Gastroesophageal sphincter (tissue), 3 donors: ENCODE measurements at regions not wholly inside any gene's neighbourhood (a gene's known extent, or its start where the extent isn't known, plus 50 kb on each side); places are given as distances from the start of the nearest gene placed in this dataset.

Source experiments
- EP300 ChIP-seq: sonication (generic); formaldehyde crosslinking; IDR thresholded peaks from one replicate; pipeline ENCODE4 v1.6.1; 2017; ENCODE audit warnings: antibody characterized with exemption, mild to moderate bottlenecking
- POLR2AphosphoS5 ChIP-seq: sonication (generic); formaldehyde crosslinking; IDR thresholded peaks from one replicate; pipeline ENCODE4 v1.6.1; 2017; ENCODE audit warnings: antibody characterized with exemption
- TF ChIP-seq, protein P1 (sequence below), 4 experiments: fragments of 200-600 bp in 2 of 4; fragments of 450-650 bp in 2 of 4; sonication (generic) in 1 of 4; IDR thresholded peaks; one replicate each; pipeline ENCODE4 v1.5.1; 2017 to 2019; ENCODE audit warnings: antibody characterized with exemption in 4 of 4, mild to moderate bottlenecking in 2 of 4, moderate library complexity in 2 of 4

DNA sequence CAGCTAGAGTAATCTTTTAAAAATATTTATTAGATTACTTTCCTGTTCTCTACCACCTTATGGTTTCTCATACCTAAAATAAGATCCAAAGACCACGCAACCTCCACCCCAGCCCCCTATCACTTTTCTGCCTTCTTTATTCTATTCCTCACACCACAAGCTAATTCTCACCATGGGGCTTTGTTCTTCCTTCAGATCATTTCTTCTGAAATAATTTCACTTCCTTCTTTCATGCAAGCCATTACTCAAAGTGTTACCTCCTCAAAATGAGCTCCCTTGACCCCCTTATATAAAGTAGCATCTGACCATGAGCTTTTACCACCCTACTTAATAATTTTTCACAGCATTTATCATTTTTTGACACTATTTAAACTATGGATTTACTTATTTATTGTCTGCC is 233.2 kb upstream of the TMCO5A start:
- TF ChIP-seq, protein P1, sequence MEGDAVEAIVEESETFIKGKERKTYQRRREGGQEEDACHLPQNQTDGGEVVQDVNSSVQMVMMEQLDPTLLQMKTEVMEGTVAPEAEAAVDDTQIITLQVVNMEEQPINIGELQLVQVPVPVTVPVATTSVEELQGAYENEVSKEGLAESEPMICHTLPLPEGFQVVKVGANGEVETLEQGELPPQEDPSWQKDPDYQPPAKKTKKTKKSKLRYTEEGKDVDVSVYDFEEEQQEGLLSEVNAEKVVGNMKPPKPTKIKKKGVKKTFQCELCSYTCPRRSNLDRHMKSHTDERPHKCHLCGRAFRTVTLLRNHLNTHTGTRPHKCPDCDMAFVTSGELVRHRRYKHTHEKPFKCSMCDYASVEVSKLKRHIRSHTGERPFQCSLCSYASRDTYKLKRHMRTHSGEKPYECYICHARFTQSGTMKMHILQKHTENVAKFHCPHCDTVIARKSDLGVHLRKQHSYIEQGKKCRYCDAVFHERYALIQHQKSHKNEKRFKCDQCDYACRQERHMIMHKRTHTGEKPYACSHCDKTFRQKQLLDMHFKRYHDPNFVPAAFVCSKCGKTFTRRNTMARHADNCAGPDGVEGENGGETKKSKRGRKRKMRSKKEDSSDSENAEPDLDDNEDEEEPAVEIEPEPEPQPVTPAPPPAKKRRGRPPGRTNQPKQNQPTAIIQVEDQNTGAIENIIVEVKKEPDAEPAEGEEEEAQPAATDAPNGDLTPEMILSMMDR (IDR thresholded peaks at IDR 0.05): no peak
- TF ChIP-seq POLR2AphosphoS5: no peak
- TF ChIP-seq EP300: no peak
